SK-N-SH (cell line): ENCODE measurements at regions not wholly inside any gene's neighbourhood (a gene's known extent, or its start where the extent isn't known, plus 50 kb on each side); places are given as distances from the start of the nearest gene placed in this dataset.

ENCODE experiments used
- CTCF ChIA-PET: fragments of 300-600, 350-600 bp; formaldehyde crosslinking; extraction: SDS; loops from one replicate; lab custom pipeline; 2021; lab: Yijun Ruan, JAX
- POLR2A ChIA-PET: fragments of 350-600 bp; sonication (Branson Sonifier 250); formaldehyde crosslinking; extraction: SDS; loops from one replicate; lab custom pipeline; 2020; ENCODE audit warnings: antibody characterized with exemption, inconsistent platforms; lab: Yijun Ruan, JAX
- DNase-seq: peaks from one replicate; pipeline ENCODE4 v3.0.0; 2012
- H2AFZ ChIP-seq: fragments of 200-600 bp; sonication (generic); 2 replicates; pipeline ENCODE4 v1.8.1; 2016; ENCODE audit warnings: antibody characterized with exemption, mild to moderate bottlenecking, low read depth
- H3F3A ChIP-seq: fragments of 200-600 bp; sonication (generic); replicated peaks from 2 replicates; pipeline ENCODE3; 2016; ENCODE audit warnings: antibody characterized with exemption, mild to moderate bottlenecking; ENCODE audit not compliant: insufficient read depth
- H3K27ac ChIP-seq, 2 experiments: fragments of 200-500 bp in 1 of 2; fragments of 200-600 bp in 1 of 2; sonication (Bioruptor generic) in 1 of 2; sonication (generic), shearing (Covaris generic) in 1 of 2; 2 replicates each; pipeline versions ENCODE4 v1.5.1 to v1.6.1; 2014 to 2016; ENCODE audit warnings: low read depth in 2 of 2, inconsistent platforms in 1 of 2, low read length in 1 of 2, mild to moderate bottlenecking in 1 of 2, mixed read lengths in 1 of 2
- H3K27me3 ChIP-seq: fragments of 200-600 bp; sonication (generic), shearing (Covaris generic); 2 replicates; pipeline ENCODE4 v1.6.1; 2016; ENCODE audit warnings: mixed run types; ENCODE audit not compliant: insufficient read depth
- H3K36me3 ChIP-seq, 2 experiments: fragments of 200-500 bp in 1 of 2; fragments of 200-600 bp in 1 of 2; sonication (Bioruptor generic) in 1 of 2; sonication (generic) in 1 of 2; replicated peaks in 1 of 2; 2 replicates each; pipeline versions ENCODE3 to v1.5.1; 2014 to 2016; ENCODE audit warnings: low read length in 1 of 2, mild to moderate bottlenecking in 1 of 2; ENCODE audit not compliant: insufficient read depth in 2 of 2, control insufficient read depth in 1 of 2
- H3K4me1 ChIP-seq, 2 experiments: fragments of 200-500 bp in 1 of 2; fragments of 200-600 bp in 1 of 2; sonication (Bioruptor generic) in 1 of 2; sonication (generic), shearing (Covaris generic) in 1 of 2; 2 replicates each; pipeline versions ENCODE4 v1.5.1 to v1.6.1; 2014 to 2016; ENCODE audit warnings: low read depth in 1 of 2, low read length in 1 of 2, mixed run types in 1 of 2; ENCODE audit not compliant: insufficient read depth in 2 of 2, control insufficient read depth in 1 of 2
- H3K4me2 ChIP-seq: fragments of 200-600 bp; sonication (generic), shearing (Covaris generic); 2 replicates; pipeline ENCODE4 v1.6.1; 2017; ENCODE audit warnings: mixed run types
- H3K4me3 ChIP-seq, 2 experiments: fragments of 200-500 bp in 1 of 2; fragments of 200-600 bp in 1 of 2; sonication (Bioruptor generic) in 1 of 2; sonication (generic), shearing (Covaris generic) in 1 of 2; 2 replicates each; pipeline versions ENCODE4 v1.5.1 to v1.8.1; 2014 to 2016; ENCODE audit warnings: low read depth in 2 of 2, inconsistent platforms in 1 of 2, low read length in 1 of 2, mild to moderate bottlenecking in 1 of 2, mixed read lengths in 1 of 2, moderate library complexity in 1 of 2
- H3K79me2 ChIP-seq: fragments of 200-600 bp; sonication (generic); 2 replicates; pipeline ENCODE4 v1.8.1; 2017; ENCODE audit warnings: mild to moderate bottlenecking; ENCODE audit not compliant: insufficient read depth
- H3K9ac ChIP-seq: fragments of 200-600 bp; sonication (generic); 2 replicates; pipeline ENCODE4 v1.6.1; 2017; ENCODE audit warnings: mixed run types
- H3K9me2 ChIP-seq: fragments of 200-600 bp; sonication (generic); 2 replicates; pipeline ENCODE4 v1.6.1; 2017; ENCODE audit warnings: mixed run types
- H3K9me3 ChIP-seq: fragments of 200-600 bp; sonication (generic); 2 replicates; pipeline ENCODE4 v1.6.1; 2017; ENCODE audit warnings: mixed run types, mild to moderate bottlenecking, moderate library complexity
- H4K20me1 ChIP-seq: fragments of 200-600 bp; sonication (generic); 2 replicates; pipeline ENCODE4 v1.6.1; 2017; ENCODE audit warnings: mild to moderate bottlenecking, mixed run types; ENCODE audit not compliant: insufficient read depth
- CHD2 ChIP-seq: fragments of 150-350 bp; IDR thresholded peaks from 2 replicates; pipeline ENCODE4 v1.6.1; 2018; ENCODE audit warnings: low read length; ENCODE audit not compliant: partially characterized antibody
- ELF1 ChIP-seq: IDR thresholded peaks from 2 replicates; pipeline ENCODE4 v1.4.0; 2012
- EP300 ChIP-seq, 2 experiments: IDR thresholded peaks; 2 replicates each; pipeline versions ENCODE4 v1.4.0 to v1.6.1; 2012; ENCODE audit warnings: borderline replicate concordance in 1 of 2, low read depth in 1 of 2, low read length in 1 of 2
- EZH2phosphoT487 ChIP-seq: fragments of 200-600 bp; sonication (generic); IDR thresholded peaks from 2 replicates; pipeline ENCODE4 v1.6.1; 2017; ENCODE audit warnings: low read depth, mixed run types, mild to moderate bottlenecking, antibody characterized with exemption, moderate library complexity, borderline replicate concordance
- FOXJ3 ChIP-seq: sonication (generic); formaldehyde crosslinking; IDR thresholded peaks from 2 replicates; pipeline ENCODE4 v1.5.1; 2020; ENCODE audit warnings: mild to moderate bottlenecking, missing genetic modification reagents
- GABPA ChIP-seq: IDR thresholded peaks from 2 replicates; pipeline ENCODE4 v1.4.0; 2012; ENCODE audit warnings: low read depth, mild to moderate bottlenecking
- GATA2 ChIP-seq: sonication (generic); formaldehyde crosslinking; IDR thresholded peaks from 2 replicates; pipeline ENCODE4 v1.5.0; 2020; ENCODE audit warnings: mild to moderate bottlenecking, missing genetic modification reagents
- NFIC ChIP-seq: IDR thresholded peaks from 2 replicates; pipeline ENCODE4 v1.4.0; 2012; ENCODE audit warnings: borderline replicate concordance
- PBX3 ChIP-seq: IDR thresholded peaks from 2 replicates; pipeline ENCODE4; 2012
- POLR2AphosphoS5 ChIP-seq: IDR thresholded peaks from 2 replicates; pipeline ENCODE4 v1.6.1; 2012; ENCODE audit warnings: low read depth, low read length
- RAD21 ChIP-seq: IDR thresholded peaks from 2 replicates; pipeline ENCODE4 v1.6.1; 2012; ENCODE audit warnings: mild to moderate bottlenecking, low read length
- RCOR1 ChIP-seq: fragments of 150-350 bp; IDR thresholded peaks from 2 replicates; pipeline ENCODE4 v1.6.1; 2017; ENCODE audit warnings: antibody characterized with exemption, low read length
- RFX5 ChIP-seq: IDR thresholded peaks from 2 replicates; pipeline ENCODE4 v1.6.1; 2012; ENCODE audit warnings: mild to moderate bottlenecking, improper control_type of control experiment, low read length
- SIN3A ChIP-seq: IDR thresholded peaks from 2 replicates; pipeline ENCODE4 v1.6.1; 2012; ENCODE audit warnings: low read depth, mild to moderate bottlenecking, low read length, moderate library complexity, borderline replicate concordance
- SMC3 ChIP-seq: IDR thresholded peaks from 2 replicates; pipeline ENCODE4 v1.6.1; 2012; ENCODE audit warnings: low read depth, low read length, improper control_type of control experiment
- TAF1 ChIP-seq: IDR thresholded peaks from 2 replicates; pipeline ENCODE4 v1.6.1; 2012; ENCODE audit warnings: low read depth, mild to moderate bottlenecking, low read length, moderate library complexity, borderline replicate concordance
- YY1 ChIP-seq: IDR thresholded peaks from 2 replicates; pipeline ENCODE4 v1.4.0; 2012; ENCODE audit warnings: low read depth, mild to moderate bottlenecking
- WGBS: methylation state at CpG from one replicate; pipeline ENCODE4 v1.1.6; 2017; ENCODE audit warnings: low lambda C conversion rate; 5-methylcytosine and 5-hydroxymethylcytosine counted together
- TF ChIP-seq, protein P1 (sequence below): fragments of 150-350 bp; IDR thresholded peaks from 2 replicates; pipeline ENCODE4 v1.6.1; 2016; ENCODE audit warnings: mild to moderate bottlenecking, low read depth, low read length

- CTCF ChIA-PET, result interaction anchor here (1.5 to 2.7 kb wide), 4 partner anchors 64 to 95 kb away, joined by 3 to 15 read pairs (median 4); partner anchors contain the start of gene HOXC5
- H3K27me3 ChIP-seq, result no peaks in the 10 kb centered on the region
- POLR2A ChIA-PET, result interaction anchor here (0.9 kb wide), 1 partner anchor 61 kb away, joined by 3 read pairs; the partner anchor contains the start of gene SMUG1
These were observed 60.4 kb downstream of the SMUG1 start for GRCh38 chr12:54128416-54128815.

GRCh38 chr12:54129028-54129903, 59.5 kb downstream of the SMUG1 start:
- H3K4me2 ChIP-seq, result no peak overlapping the region
- H3K9me3 ChIP-seq, result no peaks in the 10 kb centered on the region
- ChIA-PET POLR2A (interaction anchor here (1.2 kb wide), 1 partner anchor 75 kb away, joined by 3 read pairs; no protein-coding TSS in a partner anchor), CTCF (interaction anchor here (1.5 to 10.5 kb wide), 4 partner anchors 61 to 96 kb away, joined by 3 to 127 read pairs (median 4); partner anchors contain the start of genes HOXC5 and SMUG1)
- no peak overlapping the region for H3K4me3 ChIP-seq
- no peaks in the 10 kb centered on the region for H4K20me1 ChIP-seq
- H3F3A ChIP-seq, result no peaks in the 10 kb centered on the region
- DNase-seq, result no peak
- no peaks in the 10 kb centered on the region for H3K27me3 ChIP-seq
- H3K4me1 ChIP-seq, result peaks cover 7 to 33% of the 10 kb centered on the region in 2 experiments; a peak in 3 of 4 replicates
- H3K36me3 ChIP-seq, result peaks cover 0 to 7% of the 10 kb centered on the region in 2 experiments
- no peak for TF ChIP-seq TAF1
- no peak for TF ChIP-seq YY1
- TF ChIP-seq POLR2AphosphoS5, result no peak
- no peak for TF ChIP-seq PBX3
- TF ChIP-seq SMC3, result no peak
- no peak for TF ChIP-seq NFIC
- no peak for TF ChIP-seq EP300 (IDR thresholded peaks at IDR 0.05; ENCODE audit: borderline replicate concordance in 1 of 2, low read depth in 1 of 2, low read length in 1 of 2)
- no peak for TF ChIP-seq GATA2 (CRISPR knock-in tag)
- no peak for TF ChIP-seq RFX5
- no peak for TF ChIP-seq FOXJ3
- TF ChIP-seq SIN3A, result no peak
- H3K9me2 ChIP-seq, result no peaks in the 10 kb centered on the region
- H3K79me2 ChIP-seq, result peaks cover 15% of the 10 kb centered on the region; the same call in 1 of the 2 replicates
- no peak overlapping the region for H3K27ac ChIP-seq
- H2AFZ ChIP-seq, result no peak overlapping the region
- no peak overlapping the region for H3K9ac ChIP-seq
- 91% methylated on average over 18 of the region's 20 CpGs for WGBS

More at GRCh38 chr12:54128416-54128815, 60.4 kb downstream of the SMUG1 start:
- DNase-seq, result no peak
- TF ChIP-seq SMC3 (no peak), RCOR1 (no peak), CHD2 (no peak), EP300 (IDR thresholded peaks at IDR 0.05; ENCODE audit: borderline replicate concordance in 1 of 2, low read depth in 1 of 2, low read length in 1 of 2) (no peak), ELF1 (no peak), RAD21 (no peak), GABPA (no peak), EZH2phosphoT487 (no peak)
- TF ChIP-seq, protein P1, sequence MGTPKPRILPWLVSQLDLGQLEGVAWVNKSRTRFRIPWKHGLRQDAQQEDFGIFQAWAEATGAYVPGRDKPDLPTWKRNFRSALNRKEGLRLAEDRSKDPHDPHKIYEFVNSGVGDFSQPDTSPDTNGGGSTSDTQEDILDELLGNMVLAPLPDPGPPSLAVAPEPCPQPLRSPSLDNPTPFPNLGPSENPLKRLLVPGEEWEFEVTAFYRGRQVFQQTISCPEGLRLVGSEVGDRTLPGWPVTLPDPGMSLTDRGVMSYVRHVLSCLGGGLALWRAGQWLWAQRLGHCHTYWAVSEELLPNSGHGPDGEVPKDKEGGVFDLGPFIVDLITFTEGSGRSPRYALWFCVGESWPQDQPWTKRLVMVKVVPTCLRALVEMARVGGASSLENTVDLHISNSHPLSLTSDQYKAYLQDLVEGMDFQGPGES, result no peak
- Histone ChIP-seq H3K9me2 (no peaks in the 10 kb centered on the region), H3K27ac (no peak overlapping the region), H3K9me3 (no peaks in the 10 kb centered on the region), H3K4me1 (peaks cover 7 to 24% of the 10 kb centered on the region in 2 experiments; a peak in 3 of 4 replicates), H4K20me1 (no peaks in the 10 kb centered on the region), H3K9ac (no peak overlapping the region), H2AFZ (no peak overlapping the region), H3K4me2 (no peak overlapping the region), H3F3A (no peaks in the 10 kb centered on the region), H3K4me3 (no peak overlapping the region), H3K36me3 (peaks cover 0 to 7% of the 10 kb centered on the region in 2 experiments), H3K79me2 (peaks cover 15% of the 10 kb centered on the region; the same call in 1 of the 2 replicates)
- 93% methylated on average over 3 of the region's 3 CpGs for WGBS
